WTC11 (cell line): ENCODE measurements at regions not wholly inside any gene's neighbourhood (a gene's known extent, or its start where the extent isn't known, plus 50 kb on each side); places are given as distances from the start of the nearest gene placed in this dataset.

Source experiments
- ATAC-seq: fragments of 200-7000 bp; cut with Tn5 transposase; 2 replicates; pipeline ENCODE4 v1.10.0; 2021; ENCODE audit warnings: mild to moderate bottlenecking, moderate library complexity
- CTCF ChIA-PET: fragments of 300-600 bp; sonication (Branson Sonifier 250); formaldehyde crosslinking; loops from one replicate; lab custom pipeline; 2021; ENCODE audit warnings: antibody characterized with exemption; lab: Charles Lee
- POLR2A ChIA-PET: fragments of 350-600 bp; sonication (Branson Sonifier 250); formaldehyde crosslinking; loops from one replicate; lab custom pipeline; 2021; ENCODE audit warnings: antibody characterized with exemption; lab: Charles Lee
- DNase-seq: peaks from one replicate; pipeline ENCODE4 v3.0.0; 2021; ENCODE audit warnings: low spot score
- H3K27ac Mint-ChIP-seq: 2 replicates; pipeline ENCODE4 v1.8.0; 2021; ENCODE audit warnings: mixed read lengths
- H3K27me3 Mint-ChIP-seq: 2 replicates; pipeline ENCODE4 v1.8.0; 2021; ENCODE audit warnings: low read depth, mild to moderate bottlenecking, moderate library complexity, mixed read lengths
- H3K36me3 Mint-ChIP-seq: 2 replicates; pipeline ENCODE4 v1.8.0; 2021; ENCODE audit warnings: mixed read lengths
- H3K4me1 Mint-ChIP-seq: 2 replicates; pipeline ENCODE4 v1.8.0; 2022; ENCODE audit warnings: mixed read lengths
- H3K4me3 Mint-ChIP-seq: 2 replicates; pipeline ENCODE4 v1.8.0; 2021; ENCODE audit warnings: mild to moderate bottlenecking, moderate library complexity, mixed read lengths
- H3K9me3 Mint-ChIP-seq: 2 replicates; pipeline ENCODE4 v1.8.0; 2021; ENCODE audit warnings: mixed read lengths
- ATF2 ChIP-seq: sonication (generic); formaldehyde crosslinking; IDR thresholded peaks from 2 replicates; pipeline ENCODE4 v1.8.1; 2022; ENCODE audit warnings: low read depth, missing genetic modification reagents, borderline replicate concordance
- GRHL2 ChIP-seq: fragments of 250-450 bp; sonication (Bioruptor Pico); IDR thresholded peaks from 2 replicates; pipeline ENCODE4 v1.8.0; 2022; ENCODE audit warnings: mild to moderate bottlenecking, moderate library complexity; ENCODE audit not compliant: insufficient replicate concordance, severe bottlenecking
- GTF2I ChIP-seq: fragments of 250-450 bp; sonication (Bioruptor Pico); conservative IDR thresholded peaks from 2 replicates; pipeline ENCODE4 v1.4.0; 2021; ENCODE audit warnings: mild to moderate bottlenecking
- KAT7 ChIP-seq: sonication (generic); formaldehyde crosslinking; IDR thresholded peaks from 2 replicates; pipeline ENCODE4 v1.8.1; 2023; ENCODE audit warnings: missing genetic modification reagents, mild to moderate bottlenecking, borderline replicate concordance
- ZNF416 ChIP-seq: fragments of 250-450 bp; sonication (Bioruptor Pico); IDR thresholded peaks from 2 replicates; pipeline ENCODE4 v1.9.0; 2021; ENCODE audit warnings: mild to moderate bottlenecking, inconsistent platforms
- ZNF532 ChIP-seq: fragments of 250-450 bp; sonication (Bioruptor Pico); IDR thresholded peaks from 2 replicates; pipeline ENCODE4 v1.9.0; 2021; ENCODE audit warnings: mild to moderate bottlenecking, borderline replicate concordance
- TF ChIP-seq, protein P1 (sequence below): fragments of 250-450 bp; sonication (Bioruptor Pico); IDR thresholded peaks from 2 replicates; pipeline ENCODE4 v1.8.0; 2021; ENCODE audit warnings: mild to moderate bottlenecking
- TF ChIP-seq, protein P2 (sequence below): fragments of 250-450 bp; sonication (Bioruptor Pico); conservative IDR thresholded peaks from 2 replicates; pipeline ENCODE4 v1.9.0; 2021; ENCODE audit warnings: mild to moderate bottlenecking
- TF ChIP-seq, protein P3 (sequence below): sonication (generic); formaldehyde crosslinking; conservative IDR thresholded peaks from 2 replicates; pipeline ENCODE4 v1.8.1; 2022; ENCODE audit warnings: mild to moderate bottlenecking, missing genetic modification reagents
- TF ChIP-seq, protein P4 (sequence below): sonication (generic); formaldehyde crosslinking; IDR thresholded peaks from 2 replicates; pipeline ENCODE4 v1.8.1; 2023; ENCODE audit warnings: mild to moderate bottlenecking, missing genetic modification reagents, borderline replicate concordance

GRCh38 chr16:60727851-60728250, 1308.4 kb downstream of the CDH8 start (continued):
- no peak for TF ChIP-seq GTF2I (CRISPR knock-in tag)
- TF ChIP-seq, protein P1, sequence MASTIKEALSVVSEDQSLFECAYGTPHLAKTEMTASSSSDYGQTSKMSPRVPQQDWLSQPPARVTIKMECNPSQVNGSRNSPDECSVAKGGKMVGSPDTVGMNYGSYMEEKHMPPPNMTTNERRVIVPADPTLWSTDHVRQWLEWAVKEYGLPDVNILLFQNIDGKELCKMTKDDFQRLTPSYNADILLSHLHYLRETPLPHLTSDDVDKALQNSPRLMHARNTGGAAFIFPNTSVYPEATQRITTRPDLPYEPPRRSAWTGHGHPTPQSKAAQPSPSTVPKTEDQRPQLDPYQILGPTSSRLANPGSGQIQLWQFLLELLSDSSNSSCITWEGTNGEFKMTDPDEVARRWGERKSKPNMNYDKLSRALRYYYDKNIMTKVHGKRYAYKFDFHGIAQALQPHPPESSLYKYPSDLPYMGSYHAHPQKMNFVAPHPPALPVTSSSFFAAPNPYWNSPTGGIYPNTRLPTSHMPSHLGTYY (CRISPR knock-in tag): no peak

GRCh38 chr16:60720060-60720459, 1316.2 kb downstream of the CDH8 start:
- no peak overlapping the region for H3K27ac Mint-ChIP-seq
- no peak for DNase-seq
- H3K36me3 Mint-ChIP-seq: peaks cover 13% of the 10 kb centered on the region
- H3K9me3 Mint-ChIP-seq: peaks cover 29% of the 10 kb centered on the region
- POLR2A ChIA-PET: no interaction called here
- no peak for ATAC-seq
- H3K4me1 Mint-ChIP-seq: no peaks in the 10 kb centered on the region
- no peak for TF ChIP-seq ZNF416 (CRISPR knock-in tag)
- no peak for TF ChIP-seq GRHL2
- TF ChIP-seq, protein P1 (CRISPR knock-in tag): no peak
- TF ChIP-seq, protein P2, sequence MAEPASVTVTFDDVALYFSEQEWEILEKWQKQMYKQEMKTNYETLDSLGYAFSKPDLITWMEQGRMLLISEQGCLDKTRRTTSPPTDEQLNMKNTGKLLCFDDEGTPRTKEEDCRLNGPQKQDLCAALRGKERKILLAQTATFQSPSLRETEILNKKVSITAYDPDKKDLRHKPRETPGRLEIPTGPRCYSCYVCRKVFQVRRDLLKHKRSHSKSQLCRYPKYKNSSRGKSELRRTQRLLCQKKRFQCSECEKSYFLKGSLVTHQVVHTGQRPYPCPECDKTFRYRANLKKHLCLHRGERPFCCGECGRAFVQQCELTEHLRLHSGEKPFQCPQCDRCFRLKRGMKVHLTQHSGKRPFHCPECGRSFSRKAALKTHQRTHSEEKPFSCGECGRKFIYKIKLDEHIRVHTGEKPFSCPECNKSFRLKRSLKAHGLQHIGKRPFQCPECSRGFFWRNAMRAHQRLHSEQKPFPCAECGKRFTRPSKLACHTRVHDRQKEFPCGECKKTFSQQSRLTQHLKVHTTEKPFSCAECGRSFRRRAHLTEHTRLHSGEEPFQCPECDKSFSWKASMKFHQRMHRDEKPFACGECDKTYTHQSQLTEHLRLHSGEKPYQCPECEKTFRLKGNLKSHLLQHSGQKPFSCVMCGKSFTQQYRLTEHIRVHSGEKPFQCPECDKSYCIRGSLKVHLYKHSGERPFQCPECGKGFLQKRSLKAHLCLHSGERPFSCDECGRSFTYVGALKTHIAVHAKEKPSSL (CRISPR knock-in tag): no peak
- TF ChIP-seq ATF2 (CRISPR knock-in tag): no peak
- TF ChIP-seq KAT7 (CRISPR knock-in tag): no peak
- TF ChIP-seq, protein P3, sequence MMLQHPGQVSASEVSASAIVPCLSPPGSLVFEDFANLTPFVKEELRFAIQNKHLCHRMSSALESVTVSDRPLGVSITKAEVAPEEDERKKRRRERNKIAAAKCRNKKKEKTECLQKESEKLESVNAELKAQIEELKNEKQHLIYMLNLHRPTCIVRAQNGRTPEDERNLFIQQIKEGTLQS (CRISPR knock-in tag): no peak
- no peaks in the 10 kb centered on the region for H3K27me3 Mint-ChIP-seq
- CTCF ChIA-PET: no interaction called here
- no peak overlapping the region for H3K4me3 Mint-ChIP-seq

GRCh38 chr16:60717808-60718207, 1318.4 kb downstream of the CDH8 start:
- ATAC-seq: no peak
- Mint-ChIP-seq H3K27me3 (no peaks in the 10 kb centered on the region), H3K4me3 (no peak overlapping the region), H3K27ac (no peak overlapping the region), H3K36me3 (peaks cover 13% of the 10 kb centered on the region), H3K9me3 (peaks cover 29% of the 10 kb centered on the region), H3K4me1 (no peaks in the 10 kb centered on the region)
- TF ChIP-seq, protein P4, sequence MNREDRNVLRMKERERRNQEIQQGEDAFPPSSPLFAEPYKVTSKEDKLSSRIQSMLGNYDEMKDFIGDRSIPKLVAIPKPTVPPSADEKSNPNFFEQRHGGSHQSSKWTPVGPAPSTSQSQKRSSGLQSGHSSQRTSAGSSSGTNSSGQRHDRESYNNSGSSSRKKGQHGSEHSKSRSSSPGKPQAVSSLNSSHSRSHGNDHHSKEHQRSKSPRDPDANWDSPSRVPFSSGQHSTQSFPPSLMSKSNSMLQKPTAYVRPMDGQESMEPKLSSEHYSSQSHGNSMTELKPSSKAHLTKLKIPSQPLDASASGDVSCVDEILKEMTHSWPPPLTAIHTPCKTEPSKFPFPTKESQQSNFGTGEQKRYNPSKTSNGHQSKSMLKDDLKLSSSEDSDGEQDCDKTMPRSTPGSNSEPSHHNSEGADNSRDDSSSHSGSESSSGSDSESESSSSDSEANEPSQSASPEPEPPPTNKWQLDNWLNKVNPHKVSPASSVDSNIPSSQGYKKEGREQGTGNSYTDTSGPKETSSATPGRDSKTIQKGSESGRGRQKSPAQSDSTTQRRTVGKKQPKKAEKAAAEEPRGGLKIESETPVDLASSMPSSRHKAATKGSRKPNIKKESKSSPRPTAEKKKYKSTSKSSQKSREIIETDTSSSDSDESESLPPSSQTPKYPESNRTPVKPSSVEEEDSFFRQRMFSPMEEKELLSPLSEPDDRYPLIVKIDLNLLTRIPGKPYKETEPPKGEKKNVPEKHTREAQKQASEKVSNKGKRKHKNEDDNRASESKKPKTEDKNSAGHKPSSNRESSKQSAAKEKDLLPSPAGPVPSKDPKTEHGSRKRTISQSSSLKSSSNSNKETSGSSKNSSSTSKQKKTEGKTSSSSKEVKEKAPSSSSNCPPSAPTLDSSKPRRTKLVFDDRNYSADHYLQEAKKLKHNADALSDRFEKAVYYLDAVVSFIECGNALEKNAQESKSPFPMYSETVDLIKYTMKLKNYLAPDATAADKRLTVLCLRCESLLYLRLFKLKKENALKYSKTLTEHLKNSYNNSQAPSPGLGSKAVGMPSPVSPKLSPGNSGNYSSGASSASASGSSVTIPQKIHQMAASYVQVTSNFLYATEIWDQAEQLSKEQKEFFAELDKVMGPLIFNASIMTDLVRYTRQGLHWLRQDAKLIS (CRISPR knock-in tag): no peak
- no peak for TF ChIP-seq ZNF532
- ChIA-PET POLR2A (no interaction called here), CTCF (no interaction called here)
- DNase-seq: no peak
